ENCODE measurements at regions not wholly inside any gene's neighbourhood (a gene's known extent, or its start where the extent isn't known, plus 50 kb on each side); places are given as distances from the start of the nearest gene placed in this dataset.

- TF ChIP-seq REST (IDR thresholded peaks at IDR 0.05; ENCODE audit: insufficient read depth in 1 of 2, low read depth in 2 of 2, low read length in 1 of 2), result no peak
- TF ChIP-seq POLR2AphosphoS5 (IDR thresholded peaks at IDR 0.05; ENCODE audit: low read depth, low read length), result no peak
- TF ChIP-seq CTCF (IDR thresholded peaks at IDR 0.05), result no peak
- TF ChIP-seq TCF7L2 (IDR thresholded peaks at IDR 0.05; ENCODE audit: low read depth, low read length), result no peak
- TF ChIP-seq SIN3A (IDR thresholded peaks at IDR 0.05; ENCODE audit: borderline replicate concordance, insufficient read depth, low read depth, low read length), result no peak
Measured at GRCh38 chr2:83584672-83585071, 874.4 kb downstream of the SUCLG1 start.

All from Panc1 (cell line).